AG20443 (cell line): ENCODE measurements at regions not wholly inside any gene's neighbourhood (a gene's known extent, or its start where the extent isn't known, plus 50 kb on each side); places are given as distances from the start of the nearest gene placed in this dataset.
"Not testable (repeated sequence)": the region's sequence is repeated elsewhere in the genome, so short reads cannot be mapped to it uniquely, and the experiment has no call there.

ENCODE experiments used
- DNase-seq: peaks from one replicate; pipeline ENCODE4 v3.0.0; 2012; ENCODE audit warnings: low spot score, mixed read lengths

- no peak for DNase-seq
Measured at GRCh38 chr7:91776171-91776570, 104.3 kb downstream of the MTERF1 start.

GRCh38 chr7:91777522-91777921, 103.0 kb downstream of the MTERF1 start:
- DNase-seq, result no peak

- DNase-seq, result no peak
Measured at GRCh38 chr7:91778416-91778815, 102.1 kb downstream of the MTERF1 start.

GRCh38 chr7:91780521-91780920, 100.0 kb downstream of the MTERF1 start:
- DNase-seq, result no peak

- DNase-seq, result peak; percentile 58
Measured at GRCh38 chr7:91784469-91784868, 96.0 kb downstream of the MTERF1 start.

- no peak for DNase-seq
Measured at GRCh38 chr7:91787931-91788330, 92.6 kb downstream of the MTERF1 start.

GRCh38 chr7:91789086-91789485, 91.4 kb downstream of the MTERF1 start:
- DNase-seq, result no peak

GRCh38 chr7:91789558-91789957, 90.9 kb downstream of the MTERF1 start:
- DNase-seq, result peak; percentile 21

- DNase-seq, result not testable (repeated sequence)
Measured at GRCh38 chr7:91790646-91791045, 89.9 kb downstream of the MTERF1 start.

GRCh38 chr7:91796122-91796521, 84.4 kb downstream of the MTERF1 start:
- no peak for DNase-seq

- DNase-seq, result no peak
Measured at GRCh38 chr7:91798425-91798824, 82.1 kb downstream of the MTERF1 start.

- DNase-seq, result no peak
Measured at GRCh38 chr7:91800389-91800788, 80.1 kb downstream of the MTERF1 start.

- no peak for DNase-seq
Measured at GRCh38 chr7:91801331-91801983, 79.0 kb downstream of the MTERF1 start.

- no peak for DNase-seq
Measured at GRCh38 chr7:91811236-91811635, 69.3 kb downstream of the MTERF1 start.

- no peak for DNase-seq
Measured at GRCh38 chr7:91811641-91812040, 68.9 kb downstream of the MTERF1 start.

GRCh38 chr7:91812388-91812787, 68.1 kb downstream of the MTERF1 start:
- DNase-seq, result no peak

GRCh38 chr7:91814189-91814588, 66.3 kb downstream of the MTERF1 start:
- DNase-seq, result no peak
